Calu3 (cell line): ENCODE measurements at regions not wholly inside any gene's neighbourhood (a gene's known extent, or its start where the extent isn't known, plus 50 kb on each side); places are given as distances from the start of the nearest gene placed in this dataset.
A peak's percentile ranks its signal among the peaks of the same experiment; 100 is the strongest.

ENCODE experiments used
- BruUV-seq: library from RNA; stranded (reverse); fragments of 400-500 nt; replicated peaks from 2 replicates; lab custom pipeline; 2021; lab: Mats Ljungman, UMichigan
- CTCF ChIA-PET: fragments of 300-600 bp; sonication (Branson Sonifier 250); formaldehyde crosslinking; loops from one replicate; lab custom pipeline; 2022; ENCODE audit warnings: antibody characterized with exemption; lab: Charles Lee
- DNase-seq: peaks from one replicate; pipeline ENCODE4 v3.0.0; 2022
- H3K27ac Mint-ChIP-seq: one replicate; pipeline ENCODE4 v1.8.0; 2022; ENCODE audit warnings: mixed read lengths; ENCODE audit not compliant: unreplicated experiment
- H3K27me3 Mint-ChIP-seq: one replicate; pipeline ENCODE4 v1.8.0; 2022; ENCODE audit warnings: mixed read lengths; ENCODE audit not compliant: unreplicated experiment
- H3K36me3 Mint-ChIP-seq: one replicate; pipeline ENCODE4 v1.8.0; 2022; ENCODE audit warnings: mild to moderate bottlenecking, moderate library complexity, mixed read lengths; ENCODE audit not compliant: insufficient read depth, unreplicated experiment
- H3K4me1 Mint-ChIP-seq: one replicate; pipeline ENCODE4 v1.8.0; 2022; ENCODE audit warnings: mild to moderate bottlenecking, low read depth, mixed read lengths; ENCODE audit not compliant: unreplicated experiment
- H3K4me3 Mint-ChIP-seq: one replicate; pipeline ENCODE4 v1.8.0; 2022; ENCODE audit warnings: mild to moderate bottlenecking, low read depth, moderate library complexity, mixed read lengths; ENCODE audit not compliant: unreplicated experiment
- H3K9me3 Mint-ChIP-seq: one replicate; pipeline ENCODE4 v1.8.0; 2022; ENCODE audit warnings: low read depth, mixed read lengths; ENCODE audit not compliant: unreplicated experiment
- CTCF ChIP-seq: fragments of 200-600 bp; IDR thresholded peaks from one replicate; pipeline ENCODE4 v1.8.0; 2022; ENCODE audit warnings: antibody characterized with exemption; ENCODE audit not compliant: unreplicated experiment
- intact Hi-C: fragments of 100-400 bp; cut with micrococcal nuclease; formaldehyde crosslinking; loops from one replicate; pipeline ENCODE4 v1.10.0; 2022; ENCODE audit not compliant: unreplicated experiment

- Mint-ChIP-seq H3K36me3 (no peaks in the 10 kb centered on the region), H3K4me1 (no peaks in the 10 kb centered on the region), H3K27ac (no peak overlapping the region), H3K27me3 (peaks cover 100% of the 10 kb centered on the region), H3K9me3 (no peaks in the 10 kb centered on the region), H3K4me3 (no peak overlapping the region)
- DNase-seq: peak; percentile 82
- intact Hi-C loops: no loop called here
- CTCF ChIA-PET: no interaction called here
- no peak for TF ChIP-seq CTCF
- BruUV-seq: no TSS peak
Observed at GRCh38 chr5:141734501-141735229, 52.6 kb upstream of the ARAP3 start.

- peaks cover 100% of the 10 kb centered on the region for H3K27me3 Mint-ChIP-seq
- no TSS peak for BruUV-seq
- H3K4me1 Mint-ChIP-seq: no peaks in the 10 kb centered on the region
- no peak overlapping the region for H3K27ac Mint-ChIP-seq
- no peak for DNase-seq
- no peak overlapping the region for H3K4me3 Mint-ChIP-seq
- TF ChIP-seq CTCF: no peak
- CTCF ChIA-PET: no interaction called here
- no peaks in the 10 kb centered on the region for H3K36me3 Mint-ChIP-seq
- no peaks in the 10 kb centered on the region for H3K9me3 Mint-ChIP-seq
- intact Hi-C loops: no loop called here
Observed at GRCh38 chr5:141733198-141733597, 51.2 kb upstream of the ARAP3 start.

- H3K27me3 Mint-ChIP-seq: peaks cover 97% of the 10 kb centered on the region
- no peak overlapping the region for H3K4me3 Mint-ChIP-seq
- CTCF ChIA-PET: interaction anchor here (1.7 kb wide), 1 partner anchor 16 kb away, joined by 5 read pairs; no protein-coding TSS in a partner anchor
- no peak overlapping the region for H3K27ac Mint-ChIP-seq
- no peak for DNase-seq
- no TSS peak for BruUV-seq
- H3K4me1 Mint-ChIP-seq: no peaks in the 10 kb centered on the region
- H3K36me3 Mint-ChIP-seq: no peaks in the 10 kb centered on the region
- TF ChIP-seq CTCF: no peak
- intact Hi-C loops: no loop called here
- no peaks in the 10 kb centered on the region for H3K9me3 Mint-ChIP-seq
Observed at GRCh38 chr5:141732417-141732816, 50.4 kb upstream of the ARAP3 start.
